Gastrocnemius medialis (tissue), 4 donors: ENCODE measurements at regions not wholly inside any gene's neighbourhood (a gene's known extent, or its start where the extent isn't known, plus 50 kb on each side); places are given as distances from the start of the nearest gene placed in this dataset.

Source experiments
- POLR2A ChIP-seq, 2 donors: fragments of 450-650 bp; IDR thresholded peaks; one replicate each; pipeline ENCODE4 v1.6.1; 2017; ENCODE audit warnings: antibody characterized with exemption in 2 of 2, mild to moderate bottlenecking in 2 of 2, moderate library complexity in 2 of 2
- TF ChIP-seq, protein P1 (sequence below), 5 experiments: fragments of 450-650 bp in 3 of 5; fragments of 200-600 bp in 2 of 5; sonication (generic) in 2 of 5; IDR thresholded peaks in 4 of 5; conservative IDR thresholded peaks in 1 of 5; 1 replicate in 4 of 5; 2 replicates in 1 of 5; pipeline ENCODE4 v1.5.1; 2016 to 2019; ENCODE audit warnings: antibody characterized with exemption in 5 of 5, mild to moderate bottlenecking in 3 of 5, moderate library complexity in 3 of 5

DNA sequence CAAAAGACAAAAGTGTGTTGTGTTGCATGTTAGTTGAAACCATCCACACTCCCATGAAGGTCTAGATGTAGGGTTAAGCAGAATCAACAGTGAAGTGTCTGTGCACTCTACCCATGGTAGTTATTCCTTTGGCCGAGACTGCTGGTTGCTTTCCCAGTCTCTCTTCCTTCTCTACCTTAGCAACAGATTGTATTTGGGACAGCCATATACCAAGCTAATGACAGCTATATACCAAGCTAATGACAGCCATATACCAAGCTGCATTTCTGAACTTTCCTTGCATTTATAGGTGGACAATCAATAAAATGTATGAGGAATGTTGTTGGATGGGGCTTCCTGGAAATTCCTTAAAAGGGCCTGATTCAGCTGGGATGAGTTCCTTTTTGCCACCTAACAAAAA, 80.5 kb upstream of the ENPEP start:
- TF ChIP-seq, protein P1, sequence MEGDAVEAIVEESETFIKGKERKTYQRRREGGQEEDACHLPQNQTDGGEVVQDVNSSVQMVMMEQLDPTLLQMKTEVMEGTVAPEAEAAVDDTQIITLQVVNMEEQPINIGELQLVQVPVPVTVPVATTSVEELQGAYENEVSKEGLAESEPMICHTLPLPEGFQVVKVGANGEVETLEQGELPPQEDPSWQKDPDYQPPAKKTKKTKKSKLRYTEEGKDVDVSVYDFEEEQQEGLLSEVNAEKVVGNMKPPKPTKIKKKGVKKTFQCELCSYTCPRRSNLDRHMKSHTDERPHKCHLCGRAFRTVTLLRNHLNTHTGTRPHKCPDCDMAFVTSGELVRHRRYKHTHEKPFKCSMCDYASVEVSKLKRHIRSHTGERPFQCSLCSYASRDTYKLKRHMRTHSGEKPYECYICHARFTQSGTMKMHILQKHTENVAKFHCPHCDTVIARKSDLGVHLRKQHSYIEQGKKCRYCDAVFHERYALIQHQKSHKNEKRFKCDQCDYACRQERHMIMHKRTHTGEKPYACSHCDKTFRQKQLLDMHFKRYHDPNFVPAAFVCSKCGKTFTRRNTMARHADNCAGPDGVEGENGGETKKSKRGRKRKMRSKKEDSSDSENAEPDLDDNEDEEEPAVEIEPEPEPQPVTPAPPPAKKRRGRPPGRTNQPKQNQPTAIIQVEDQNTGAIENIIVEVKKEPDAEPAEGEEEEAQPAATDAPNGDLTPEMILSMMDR (IDR thresholded peaks at IDR 0.05 in 4 of 5, conservative IDR thresholded peaks at IDR 0.05 in 1 of 5): no peak
- TF ChIP-seq POLR2A (IDR thresholded peaks at IDR 0.05): no peak
